ENCODE measurements at regions not wholly inside any gene's neighbourhood (a gene's known extent, or its start where the extent isn't known, plus 50 kb on each side); places are given as distances from the start of the nearest gene placed in this dataset.

DNA sequence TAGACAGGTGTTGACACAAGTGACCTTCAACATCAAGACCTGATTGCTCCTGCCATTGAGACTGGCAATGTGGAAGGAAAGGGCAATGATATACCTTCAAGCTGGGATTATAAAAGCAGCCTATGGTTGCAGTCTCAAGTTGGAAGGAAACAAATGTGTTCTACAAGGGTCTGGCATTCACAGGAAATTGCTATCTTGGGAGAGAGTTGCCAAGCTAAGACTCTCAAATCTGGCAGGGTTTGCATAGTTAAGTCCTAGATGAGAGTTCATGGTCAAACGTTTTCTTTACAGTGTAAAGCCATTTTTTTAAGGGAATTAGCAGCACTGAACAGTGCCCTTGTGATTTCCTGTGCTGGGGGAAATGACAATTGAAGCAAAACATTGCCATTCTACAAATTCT is 546.9 kb upstream of the CFAP20DC start:
- no peak for DNase-seq (ENCODE audit: low read depth)
- H3K4me3 ChIP-seq (ENCODE audit: low read depth, low read length): no peak overlapping the region

DNA sequence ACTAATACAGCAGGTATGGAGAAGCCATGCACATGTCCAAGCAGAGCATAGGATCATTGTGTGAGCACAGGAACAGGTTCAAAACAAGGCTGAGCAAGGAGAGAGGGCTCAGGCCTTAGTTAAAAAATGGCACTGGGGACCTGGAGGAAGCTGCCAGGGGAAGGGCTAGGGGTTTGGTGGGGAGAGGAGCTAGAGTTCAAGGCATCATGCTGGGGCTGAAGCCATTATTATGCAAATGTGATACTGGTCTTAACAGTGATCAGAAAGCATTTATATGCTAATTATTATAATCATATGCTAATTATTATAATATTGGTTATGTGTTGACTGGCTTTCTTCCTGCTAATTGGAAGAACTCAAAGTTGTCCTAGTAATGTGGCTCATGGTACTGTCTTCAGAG is 546.0 kb upstream of the CFAP20DC start:
- no peak overlapping the region for H3K4me3 ChIP-seq (ENCODE audit: low read depth, low read length)
- DNase-seq (ENCODE audit: low read depth): no peak

DNA sequence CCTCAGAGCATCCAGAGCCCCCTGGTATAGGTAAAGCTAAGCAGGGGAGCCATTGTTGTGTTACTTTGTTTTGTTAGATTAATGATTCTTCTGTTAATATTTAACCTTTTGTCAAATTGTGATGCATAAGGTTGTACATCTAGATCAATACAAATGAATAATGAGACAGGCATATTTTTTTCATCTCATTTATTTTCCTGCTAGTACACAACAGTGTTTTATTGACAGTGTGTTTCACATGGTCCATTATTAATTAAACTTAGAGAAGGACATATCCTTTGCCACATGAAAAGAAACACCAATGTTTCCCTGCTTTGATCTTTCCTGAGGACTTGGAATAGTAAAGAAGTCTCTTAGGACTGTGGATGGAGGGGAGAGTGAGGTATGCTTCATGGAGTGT is 543.6 kb upstream of the CFAP20DC start:
- H3K4me3 ChIP-seq (ENCODE audit: low read depth, low read length): no peak overlapping the region
- DNase-seq (ENCODE audit: low read depth): no peak

DNA sequence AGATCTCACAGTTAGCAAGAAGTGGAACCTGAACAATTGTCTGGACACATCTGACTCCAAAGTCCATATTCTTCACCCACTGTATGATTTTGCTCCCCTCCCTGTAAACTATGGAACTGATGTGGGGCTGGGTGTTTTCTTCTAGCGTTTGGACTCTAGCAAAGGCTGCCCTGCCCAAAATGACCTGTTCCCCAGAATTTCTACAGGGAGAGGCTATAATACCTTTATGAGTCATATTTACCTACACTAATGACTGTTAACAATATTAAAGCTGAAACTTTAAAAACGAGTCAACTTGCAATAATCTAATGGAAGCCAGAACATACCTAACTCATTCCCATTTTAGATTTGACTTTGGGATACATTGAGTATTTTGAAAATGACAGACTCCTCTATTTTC is 531.2 kb upstream of the CFAP20DC start:
- H3K4me3 ChIP-seq (ENCODE audit: low read depth, low read length): no peak overlapping the region
- DNase-seq (ENCODE audit: low read depth): no peak

- H3K4me3 ChIP-seq (ENCODE audit: low read depth, low read length): no peak overlapping the region
- DNase-seq (ENCODE audit: low read depth): no peak
Observed at GRCh38 chr3:59580499-59580898, 530.7 kb upstream of the CFAP20DC start.

- H3K4me3 ChIP-seq (ENCODE audit: low read depth, low read length): no peak overlapping the region
- no peak for DNase-seq (ENCODE audit: low read depth)
Observed at GRCh38 chr3:59578129-59578528, 528.3 kb upstream of the CFAP20DC start.

- DNase-seq (ENCODE audit: low read depth): no peak
- H3K4me3 ChIP-seq (ENCODE audit: low read depth, low read length): no peak overlapping the region
Observed at GRCh38 chr3:59576606-59577005, 526.8 kb upstream of the CFAP20DC start.

DNA sequence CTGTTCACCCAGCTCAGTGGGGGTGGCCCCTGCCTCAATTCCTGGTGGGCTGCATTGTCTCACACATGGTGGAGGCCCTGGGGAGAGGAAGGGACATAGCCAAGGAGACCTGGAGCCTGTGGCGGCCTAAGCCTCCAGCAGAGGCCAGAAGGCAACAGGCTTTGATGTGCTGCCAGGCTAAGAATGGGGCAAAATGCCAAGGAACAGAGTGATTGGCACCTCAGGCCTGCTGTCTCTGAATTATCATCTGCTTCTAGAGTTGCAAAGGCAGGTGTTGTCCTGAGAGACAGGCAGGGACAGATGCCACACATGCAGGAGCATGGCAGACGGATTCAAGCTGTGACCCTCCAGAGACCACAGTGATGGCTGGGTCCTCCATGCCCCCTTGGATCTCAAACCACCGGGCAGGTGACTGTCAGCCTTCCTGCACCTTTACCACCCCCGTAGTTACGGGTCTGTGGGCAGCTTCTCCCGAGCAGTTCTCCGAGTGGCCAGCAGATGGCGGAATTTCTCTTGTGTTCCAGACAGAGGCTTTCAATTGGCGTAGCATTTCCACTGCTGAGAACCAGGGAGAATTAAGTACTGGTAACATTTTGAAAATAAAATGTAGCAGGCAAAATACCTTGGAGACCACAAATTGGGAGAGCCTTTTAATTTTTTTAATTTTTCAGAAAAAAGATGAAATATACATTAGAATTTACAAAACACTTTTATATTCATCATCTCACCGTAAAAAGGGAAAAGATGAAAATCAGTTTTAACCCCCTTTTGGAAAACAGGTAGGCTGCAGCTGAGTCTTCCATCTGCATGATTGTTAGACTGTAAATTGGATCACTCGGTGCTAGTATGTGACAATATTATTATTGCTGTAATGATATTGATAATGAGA is 525.5 kb upstream of the CFAP20DC start:
- DNase-seq (ENCODE audit: low read depth): peak; percentile 53
- no peak overlapping the region for H3K4me3 ChIP-seq (ENCODE audit: low read depth, low read length)

GRCh38 chr3:59573911-59574310 is 524.1 kb upstream of the CFAP20DC start:
- DNase-seq (ENCODE audit: low read depth): peak; percentile 88
- H3K4me3 ChIP-seq (ENCODE audit: low read depth, low read length): no peak overlapping the region

DNA sequence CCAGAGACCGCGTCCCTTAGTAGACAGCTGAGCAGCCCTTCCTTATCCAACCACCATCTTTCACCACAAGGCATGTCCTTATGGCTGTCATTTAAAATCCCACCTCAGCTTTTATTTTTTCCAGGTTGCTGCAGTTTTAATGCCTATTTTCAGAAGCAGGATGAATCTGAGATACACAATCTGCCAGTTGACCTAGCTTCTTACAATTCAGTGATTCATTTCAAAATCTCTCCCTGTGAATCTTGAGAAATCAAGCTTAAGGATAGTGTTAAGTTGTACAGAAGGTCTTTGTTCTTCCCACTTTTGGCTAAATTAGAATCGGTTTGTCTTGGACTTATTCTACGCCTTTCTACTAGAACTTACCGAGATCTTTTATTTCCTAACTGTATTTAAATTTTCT is 522.3 kb upstream of the CFAP20DC start:
- DNase-seq (ENCODE audit: low read depth): no peak
- no peak overlapping the region for H3K4me3 ChIP-seq (ENCODE audit: low read depth, low read length)

DNA sequence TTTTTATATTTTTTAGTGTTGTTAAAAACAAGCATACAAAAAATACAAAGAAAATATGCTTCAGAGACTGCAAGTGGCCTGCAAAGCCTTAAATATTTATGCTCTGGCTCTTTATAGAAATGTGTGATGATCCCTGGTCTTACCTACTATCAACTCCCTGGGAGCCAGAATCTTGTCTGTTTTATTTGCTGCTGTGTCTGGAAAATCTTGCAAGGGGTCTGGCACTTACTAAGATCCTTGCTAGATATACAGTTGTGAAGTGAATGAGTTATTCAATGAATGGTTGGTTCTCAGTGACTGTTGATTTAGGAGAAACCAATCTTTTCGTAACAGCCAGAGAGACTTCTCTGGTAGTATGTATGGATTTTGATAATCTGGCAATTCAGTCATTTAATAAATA is 521.0 kb upstream of the CFAP20DC start:
- no peak for DNase-seq (ENCODE audit: low read depth)
- H3K4me3 ChIP-seq (ENCODE audit: low read depth, low read length): no peak overlapping the region

- H3K4me3 ChIP-seq (ENCODE audit: low read depth, low read length): no peak overlapping the region
- DNase-seq (ENCODE audit: low read depth): no peak
Observed at GRCh38 chr3:59567661-59568060, 517.8 kb upstream of the CFAP20DC start.

DNA sequence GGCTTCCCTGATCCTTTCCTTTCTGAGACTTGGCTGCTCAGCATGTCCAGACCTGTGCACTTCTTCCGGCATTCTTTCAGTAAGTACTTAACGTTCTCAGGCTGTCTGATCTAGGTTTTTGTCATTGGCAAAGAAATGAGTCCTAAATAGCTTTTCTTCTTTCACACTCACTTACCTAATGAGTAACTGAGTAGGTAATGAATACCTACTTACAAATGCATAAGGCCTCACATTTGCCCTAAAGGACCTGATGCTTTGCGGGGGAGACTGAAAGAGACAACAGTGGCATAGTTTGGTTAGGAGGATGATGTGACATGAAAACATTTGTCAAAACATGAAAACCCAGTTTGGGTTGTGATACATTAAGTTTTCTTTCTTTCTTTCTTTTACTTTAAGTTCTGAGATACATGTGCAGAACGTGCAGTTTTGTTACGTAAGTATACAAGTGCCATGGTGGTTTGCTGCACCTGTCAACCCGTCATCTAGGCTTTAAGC is 516.7 kb upstream of the CFAP20DC start:
- H3K4me3 ChIP-seq (ENCODE audit: low read depth, low read length): no peak overlapping the region
- no peak for DNase-seq (ENCODE audit: low read depth)

DNA sequence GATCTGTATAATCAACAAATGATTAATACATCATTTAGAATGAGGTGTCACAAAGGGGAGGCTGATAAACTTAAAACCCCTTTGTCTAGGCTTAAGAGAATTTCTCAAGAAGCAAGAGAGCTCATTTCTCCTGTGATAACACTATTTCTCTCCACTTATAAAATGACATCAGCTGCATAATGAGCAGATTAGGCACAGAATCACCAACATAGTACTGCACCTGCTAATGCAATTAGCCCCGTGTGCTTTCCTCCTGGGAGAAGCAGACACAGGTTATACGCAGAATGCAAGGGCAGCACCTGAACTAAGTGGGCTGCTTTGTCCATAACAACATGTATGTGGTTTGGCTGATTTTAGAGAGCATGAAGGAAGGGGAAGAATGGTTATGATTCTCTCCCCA is 515.3 kb upstream of the CFAP20DC start:
- no peak overlapping the region for H3K4me3 ChIP-seq (ENCODE audit: low read depth, low read length)
- no peak for DNase-seq (ENCODE audit: low read depth)

DNA sequence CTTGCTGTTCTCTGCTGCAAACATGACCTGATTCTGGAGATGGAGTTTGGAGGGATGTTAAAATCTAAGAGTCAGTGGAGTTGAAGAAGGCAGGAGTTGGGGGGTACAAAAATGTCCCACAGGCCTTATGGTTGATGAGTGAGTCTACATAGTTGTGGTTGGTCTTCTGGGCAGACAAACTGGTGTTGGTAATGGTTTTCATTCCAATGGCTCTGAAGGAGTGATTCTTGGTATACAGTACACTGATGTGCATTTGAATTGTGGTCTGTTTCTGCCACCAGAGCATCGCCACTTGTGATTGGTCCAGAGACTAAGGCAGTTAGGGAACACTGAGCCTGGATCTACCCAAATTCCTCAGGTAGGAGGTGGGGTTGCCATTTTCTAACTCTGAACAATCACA is 514.1 kb upstream of the CFAP20DC start:
- no peak for DNase-seq (ENCODE audit: low read depth)
- no peak overlapping the region for H3K4me3 ChIP-seq (ENCODE audit: low read depth, low read length)

DNA sequence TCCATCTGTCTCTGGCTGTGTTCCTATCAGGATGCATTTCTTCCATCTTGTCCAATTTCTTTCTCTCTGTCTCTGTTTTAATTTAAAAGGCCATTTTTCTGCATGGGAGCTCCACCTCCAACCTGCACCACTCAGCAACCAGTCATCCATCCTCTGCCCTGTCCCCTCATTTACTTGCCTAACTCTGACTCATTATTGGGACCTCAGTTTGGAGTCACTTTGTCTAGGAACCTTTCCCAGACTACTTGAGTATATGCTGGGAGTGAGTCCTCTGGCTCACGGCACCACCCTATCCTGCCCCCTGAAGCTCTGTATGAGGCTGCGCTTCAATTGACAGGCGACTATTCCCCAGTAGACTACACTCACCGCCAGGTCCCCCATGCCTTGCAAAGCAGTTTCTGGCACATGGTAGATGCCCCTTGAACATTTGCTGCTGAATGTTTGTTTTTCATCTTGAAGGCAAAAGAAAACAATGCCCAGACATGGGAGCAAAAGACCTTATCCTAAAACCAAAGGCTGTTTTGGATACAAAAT is 513.3 kb upstream of the CFAP20DC start:
- no peak overlapping the region for H3K4me3 ChIP-seq (ENCODE audit: low read depth, low read length)
- DNase-seq (ENCODE audit: low read depth): no peak

DNA sequence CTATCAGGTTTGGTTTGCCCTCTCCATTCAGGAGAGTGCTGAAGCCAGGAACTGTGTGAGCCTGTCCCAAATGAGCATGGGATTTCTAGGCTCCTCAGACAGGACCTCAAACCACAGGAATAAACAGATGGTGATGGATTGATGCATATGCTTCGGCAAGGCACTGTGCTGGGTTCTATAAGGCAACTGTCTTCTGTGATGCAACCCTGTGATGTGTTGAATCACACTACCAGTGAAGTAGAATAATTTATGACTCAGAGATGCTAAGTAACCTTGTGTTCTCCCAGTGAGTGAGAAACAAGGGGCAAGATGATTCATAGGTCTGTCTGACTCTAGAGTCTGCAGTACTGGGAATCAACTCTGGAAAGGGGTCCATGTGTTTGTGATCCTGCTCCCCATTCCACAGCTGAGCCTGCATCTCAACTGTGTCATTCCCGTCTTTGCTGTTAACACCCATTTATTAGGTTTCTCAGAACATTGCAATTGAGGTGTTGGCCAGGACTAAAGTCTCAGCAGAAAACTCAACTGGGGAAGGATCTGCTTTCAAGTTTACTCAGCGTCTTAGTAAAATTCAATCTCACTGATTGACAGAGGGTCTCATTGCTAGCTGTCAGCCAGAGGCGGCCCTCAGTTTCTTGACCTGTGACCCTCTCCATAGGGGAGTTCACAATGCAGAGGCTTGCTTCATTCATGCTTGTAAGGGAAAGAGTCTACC is 510.1 kb upstream of the CFAP20DC start:
- DNase-seq (ENCODE audit: low read depth): peak; percentile 99
- H3K4me3 ChIP-seq (ENCODE audit: low read depth, low read length): no peak overlapping the region

- no peak overlapping the region for H3K4me3 ChIP-seq (ENCODE audit: low read depth, low read length)
- no peak for DNase-seq (ENCODE audit: low read depth)
Observed at GRCh38 chr3:59558906-59559720, 509.3 kb upstream of the CFAP20DC start.

DNA sequence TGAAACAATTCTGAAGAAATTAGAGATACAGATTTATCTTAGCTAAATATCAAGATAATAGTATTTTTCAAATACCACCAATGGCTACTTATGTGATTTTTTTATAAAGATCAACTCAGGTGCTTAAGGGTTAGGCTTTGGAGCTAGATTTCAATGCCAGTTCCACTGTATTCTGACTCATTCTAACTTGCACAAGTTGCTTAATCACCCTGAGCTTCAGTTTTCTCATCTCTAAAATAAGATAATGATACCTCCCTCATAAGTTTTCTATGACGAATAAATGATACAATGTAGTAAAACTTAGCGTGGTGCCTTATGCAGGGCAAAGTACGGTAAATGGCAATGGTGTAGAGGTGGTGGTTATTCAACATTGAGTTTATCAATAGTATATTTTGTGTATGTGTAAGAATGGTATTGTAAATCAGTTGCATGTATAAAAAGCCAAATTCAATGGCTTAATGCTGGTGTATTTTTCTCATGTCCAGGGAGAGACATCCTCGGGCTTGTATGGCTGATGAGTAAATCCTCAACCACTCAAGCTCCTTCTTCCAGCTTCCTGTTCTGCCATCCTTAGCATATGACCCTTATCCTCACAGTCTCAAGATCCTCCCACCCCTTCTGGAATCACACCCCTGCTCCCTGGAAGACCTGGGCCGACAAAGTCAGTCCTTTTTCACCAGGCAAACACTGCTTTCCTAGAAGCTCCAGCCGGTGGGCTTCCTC is 505.9 kb upstream of the CFAP20DC start:
- DNase-seq (ENCODE audit: low read depth): peak; percentile 27
- no peak overlapping the region for H3K4me3 ChIP-seq (ENCODE audit: low read depth, low read length)

Measured in skeletal muscle cell (primary cell).